ENCODE measurements at regions not wholly inside any gene's neighbourhood (a gene's known extent, or its start where the extent isn't known, plus 50 kb on each side); places are given as distances from the start of the nearest gene placed in this dataset.

GRCh38 chr5:152549709-152550108 is 144.6 kb upstream of the NMUR2 start:
- TF ChIP-seq POLR2A (IDR thresholded peaks at IDR 0.05; ENCODE audit: low read depth, low read length) (no peak), TAF1 (IDR thresholded peaks at IDR 0.05; ENCODE audit: borderline replicate concordance, low read depth, low read length) (no peak), POLR2AphosphoS5 (IDR thresholded peaks at IDR 0.05; ENCODE audit: low read depth, low read length) (no peak)
